SK-N-MC (cell line): ENCODE measurements at regions not wholly inside any gene's neighbourhood (a gene's known extent, or its start where the extent isn't known, plus 50 kb on each side); places are given as distances from the start of the nearest gene placed in this dataset.

Experiments
- EZH2 ChIP-seq: fragments of 200-600 bp; sonication (generic); IDR thresholded peaks from one replicate; pipeline ENCODE4 v1.6.1; 2017; ENCODE audit warnings: antibody characterized with exemption
- FOXP2 ChIP-seq: optimal IDR thresholded peaks from 2 replicates; pipeline ENCODE3; 2011; ENCODE audit warnings: mild to moderate bottlenecking, moderate library complexity; ENCODE audit not compliant: insufficient read depth; ENCODE audit errors: extremely low read length, control extremely low read depth
- POLR2AphosphoS5 ChIP-seq: IDR thresholded peaks from 2 replicates; pipeline ENCODE4 v1.6.1; 2012; ENCODE audit warnings: mild to moderate bottlenecking, low read depth, low read length, borderline replicate concordance

DNA sequence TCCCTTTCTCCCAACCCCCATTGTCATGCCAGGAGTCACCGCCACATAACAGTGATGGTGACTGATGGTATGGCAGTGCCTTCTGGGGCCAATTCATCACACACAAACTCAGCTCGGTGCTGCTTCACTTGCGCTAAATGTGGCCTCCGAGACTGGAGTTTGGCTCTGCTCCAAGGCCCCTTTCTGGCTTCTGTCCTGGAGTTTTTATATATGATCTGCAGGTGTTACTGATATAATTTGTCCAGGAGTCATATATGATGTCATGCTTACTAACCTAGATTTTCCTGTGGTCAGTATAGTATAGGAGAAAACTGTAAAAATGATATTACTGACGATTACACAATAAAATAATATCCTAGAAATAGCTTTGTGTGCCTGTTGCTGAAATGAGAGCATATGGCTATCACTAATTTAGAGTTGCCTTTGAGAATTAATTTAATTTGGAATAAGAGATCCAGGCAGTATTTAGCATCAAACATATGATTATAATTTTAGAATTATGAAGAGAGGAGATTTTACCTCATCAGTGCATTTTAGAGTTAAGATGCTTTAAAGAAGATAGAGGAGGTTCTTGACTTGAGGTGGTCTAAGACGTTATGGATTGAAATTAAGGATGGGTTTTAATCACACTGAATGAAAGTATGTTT, 334.1 kb upstream of the CD180 start:
- TF ChIP-seq EZH2 (no peak), POLR2AphosphoS5 (no peak), FOXP2 (no peak)
